GM23338 (cell line): ENCODE measurements at regions not wholly inside any gene's neighbourhood (a gene's known extent, or its start where the extent isn't known, plus 50 kb on each side); places are given as distances from the start of the nearest gene placed in this dataset.
A peak's percentile ranks its signal among the peaks of the same experiment; 100 is the strongest.

Experiments
- ATAC-seq: fragments of 200-7000 bp; cut with Tn5 transposase; 3 replicates; pipeline ENCODE4 v1.9.1; 2020
- DNase-seq: peaks from one replicate; pipeline ENCODE4 v3.0.0-alpha.2; 2015; ENCODE audit warnings: low spot score
- H2AFZ ChIP-seq: fragments of 200-600 bp; sonication (generic); 2 replicates; pipeline ENCODE4 v1.8.0; 2016; ENCODE audit warnings: antibody characterized with exemption, mild to moderate bottlenecking, moderate library complexity
- H3F3A ChIP-seq: fragments of 200-600 bp; sonication (generic); replicated peaks from 2 replicates; pipeline ENCODE4 v1.8.0; 2017; ENCODE audit warnings: antibody characterized with exemption, mixed run types, low read depth
- H3K27ac ChIP-seq: fragments of 200-600 bp; sonication (generic); 2 replicates; pipeline ENCODE4 v1.6.1; 2016; ENCODE audit warnings: low read depth
- H3K27me3 ChIP-seq: fragments of 200-600 bp; sonication (generic); 2 replicates; pipeline ENCODE4 v1.8.0; 2016; ENCODE audit warnings: mild to moderate bottlenecking, mixed run types, moderate library complexity; ENCODE audit not compliant: insufficient read depth
- H3K36me3 ChIP-seq: fragments of 200-600 bp; sonication (generic); 2 replicates; pipeline ENCODE4 v1.8.0; 2016; ENCODE audit warnings: mild to moderate bottlenecking; ENCODE audit not compliant: insufficient read depth
- H3K4me1 ChIP-seq: fragments of 200-600 bp; sonication (generic); 2 replicates; pipeline ENCODE4 v1.8.0; 2016; ENCODE audit warnings: mild to moderate bottlenecking, moderate library complexity; ENCODE audit not compliant: insufficient read depth
- H3K4me2 ChIP-seq: fragments of 200-600 bp; sonication (generic); 2 replicates; pipeline ENCODE4 v1.7.1; 2017; ENCODE audit warnings: mixed run types
- H3K4me3 ChIP-seq: fragments of 200-600 bp; sonication (generic); 2 replicates; pipeline ENCODE4 v1.6.1; 2016; ENCODE audit warnings: mixed run types
- H3K79me2 ChIP-seq: fragments of 200-600 bp; sonication (generic); replicated peaks from 2 replicates; pipeline ENCODE4 v1.8.0; 2017; ENCODE audit warnings: mild to moderate bottlenecking; ENCODE audit not compliant: insufficient read depth
- H3K9me2 ChIP-seq: fragments of 200-600 bp; sonication (generic); 2 replicates; pipeline ENCODE4 v1.8.0; 2017; ENCODE audit not compliant: insufficient read depth
- H4K20me1 ChIP-seq: fragments of 200-600 bp; sonication (generic); replicated peaks from 2 replicates; pipeline ENCODE4 v1.8.0; 2017; ENCODE audit warnings: mild to moderate bottlenecking; ENCODE audit not compliant: insufficient read depth
- H3K27ac Mint-ChIP-seq: 2 replicates; pipeline ENCODE4 v1.8.0; 2020; ENCODE audit warnings: inconsistent platforms, mild to moderate bottlenecking, moderate library complexity, mixed read lengths
- H3K27me3 Mint-ChIP-seq: 3 replicates; pipeline ENCODE4 v1.8.0; 2022; ENCODE audit warnings: low read depth, mild to moderate bottlenecking, moderate library complexity, mixed read lengths, inconsistent platforms; ENCODE audit not compliant: insufficient read depth, poor library complexity
- H3K36me3 Mint-ChIP-seq: 3 replicates; pipeline ENCODE4 v1.8.0; 2021; ENCODE audit warnings: low read depth, mild to moderate bottlenecking, inconsistent platforms, moderate library complexity, mixed read lengths
- H3K4me1 Mint-ChIP-seq: 3 replicates; pipeline ENCODE4 v1.8.0; 2020; ENCODE audit warnings: mild to moderate bottlenecking, inconsistent platforms, mixed read lengths
- H3K4me3 Mint-ChIP-seq: 3 replicates; pipeline ENCODE4 v1.8.0; 2021; ENCODE audit warnings: moderate library complexity, mild to moderate bottlenecking, inconsistent platforms, mixed read lengths
- H3K9me3 Mint-ChIP-seq: 3 replicates; pipeline ENCODE4 v1.8.0; 2020; ENCODE audit warnings: moderate library complexity, mild to moderate bottlenecking, inconsistent platforms, mixed read lengths
- CREB1 ChIP-seq: fragments of 250-450 bp; sonication (Bioruptor Pico); IDR thresholded peaks from 2 replicates; pipeline ENCODE4 v1.5.0; 2020; ENCODE audit warnings: low read depth, mild to moderate bottlenecking, moderate library complexity
- CTCF ChIP-seq, 2 experiments: fragments of 200-600 bp in 1 of 2; sonication (generic) in 1 of 2; conservative IDR thresholded peaks; 2 replicates each; pipeline versions ENCODE4 v1.5.1 to v1.6.1; 2016 to 2017; ENCODE audit warnings: antibody characterized with exemption in 2 of 2, low read depth in 2 of 2, mild to moderate bottlenecking in 2 of 2, moderate library complexity in 1 of 2
- ETS1 ChIP-seq: IDR thresholded peaks from 2 replicates; pipeline ENCODE4 v1.6.1; 2016; ENCODE audit warnings: antibody characterized with exemption
- EZH2 ChIP-seq: fragments of 200-600 bp; sonication (generic); IDR thresholded peaks from one replicate; pipeline ENCODE4 v1.8.0; 2017; ENCODE audit warnings: antibody characterized with exemption, mild to moderate bottlenecking, low read depth; ENCODE audit not compliant: unreplicated experiment
- EZH2phosphoT487 ChIP-seq: fragments of 200-600 bp; sonication (generic); IDR thresholded peaks from one replicate; pipeline ENCODE4 v1.8.1; 2018; ENCODE audit warnings: antibody characterized with exemption; ENCODE audit not compliant: unreplicated experiment
- ZNF114 ChIP-seq: fragments of 250-450 bp; sonication (Bioruptor Pico); IDR thresholded peaks from 2 replicates; pipeline ENCODE4 v1.5.0; 2020; ENCODE audit warnings: mild to moderate bottlenecking, moderate library complexity
- ZNF331 ChIP-seq: fragments of 250-450 bp; sonication (Bioruptor Pico); IDR thresholded peaks from 2 replicates; pipeline ENCODE4 v1.5.0; 2020; ENCODE audit warnings: low read depth, mild to moderate bottlenecking, moderate library complexity
- ZNF462 ChIP-seq: fragments of 250-450 bp; sonication (Bioruptor Pico); IDR thresholded peaks from 2 replicates; pipeline ENCODE4 v1.5.0; 2020; ENCODE audit warnings: mild to moderate bottlenecking, moderate library complexity

GRCh38 chr14:98647754-98648153 is 624.2 kb downstream of the BCL11B start (continued):
- no peak for TF ChIP-seq ZNF331 (CRISPR knock-in tag)
- TF ChIP-seq CREB1 = no peak
- TF ChIP-seq ZNF114 (CRISPR knock-in tag) = no peak
- no peak for TF ChIP-seq EZH2phosphoT487

- H3K4me1 Mint-ChIP-seq = peaks cover 16% of the 10 kb centered on the region; the same call in 2 of the 3 replicates
- peak overlapping the region; percentile 13 for H3K4me2 ChIP-seq
- H3K79me2 ChIP-seq = no peaks in the 10 kb centered on the region
- H3K4me3 Mint-ChIP-seq = no peak overlapping the region
- no peak overlapping the region for H3K27ac Mint-ChIP-seq
- peaks cover 15% of the 10 kb centered on the region; the same call in 2 of the 3 replicates for H3K36me3 Mint-ChIP-seq
- peak; percentile 91 for ATAC-seq
- no peak overlapping the region for H2AFZ ChIP-seq
- H3K9me2 ChIP-seq = no peaks in the 10 kb centered on the region
- no peaks in the 10 kb centered on the region for H3K27me3 ChIP-seq
- peaks cover 12% of the 10 kb centered on the region for H3K9me3 Mint-ChIP-seq
- peaks cover 14% of the 10 kb centered on the region; the same call in 1 of the 2 replicates for H3K4me1 ChIP-seq
- no peak overlapping the region for H3K4me3 ChIP-seq
- peak overlapping the region; percentile 26; the same call in 1 of the 2 replicates for H3K27ac ChIP-seq
- no peaks in the 10 kb centered on the region for H3F3A ChIP-seq
- peaks cover 4% of the 10 kb centered on the region for H3K27me3 Mint-ChIP-seq
- H3K36me3 ChIP-seq = no peaks in the 10 kb centered on the region
- DNase-seq = peak; percentile 74
- TF ChIP-seq ZNF331 (CRISPR knock-in tag) (no peak), CREB1 (0 out of 2 replicates have a peak, but pooled peaks have one; percentile 54), ZNF462 (CRISPR knock-in tag) (peak; percentile 75; the same call in 1 of the 2 replicates), CTCF (conservative IDR thresholded peaks at IDR 0.05; ENCODE audit: low read depth in 2 of 2) (no peak), EZH2 (no peak), ZNF114 (CRISPR knock-in tag) (no peak), EZH2phosphoT487 (no peak), ETS1 (peak; percentile 32; the same call in 1 of the 2 replicates)
- H4K20me1 ChIP-seq = no peaks in the 10 kb centered on the region
Measured at GRCh38 chr14:98651037-98651436, 621.0 kb downstream of the BCL11B start.
